Activated naive CD4-positive, alpha-beta T cell treated with anti-CD3 and anti-CD28 coated beads for 36 hours (primary cell): ENCODE measurements at regions not wholly inside any gene's neighbourhood (a gene's known extent, or its start where the extent isn't known, plus 50 kb on each side); places are given as distances from the start of the nearest gene placed in this dataset.

Experiments used
- CTCF ChIA-PET: fragments of 350-600 bp; sonication (Branson Sonifier 250); formaldehyde crosslinking; loops from one replicate; lab custom pipeline; 2021; ENCODE audit warnings: antibody characterized with exemption; lab: Charles Lee
- DNase-seq: peaks from one replicate; pipeline ENCODE4 v3.0.0-alpha.2; 2020
- H3K27ac Mint-ChIP-seq: one replicate; pipeline ENCODE4 v1.8.0; 2021; ENCODE audit warnings: mild to moderate bottlenecking, mixed read lengths
- H3K27me3 Mint-ChIP-seq: one replicate; pipeline ENCODE4 v1.8.0; 2021; ENCODE audit warnings: low read depth, mixed read lengths
- H3K36me3 Mint-ChIP-seq: one replicate; pipeline ENCODE4 v1.8.0; 2021; ENCODE audit warnings: low read depth, mixed read lengths
- H3K4me1 Mint-ChIP-seq: one replicate; pipeline ENCODE4 v1.8.0; 2021; ENCODE audit warnings: low read depth, mixed read lengths
- H3K4me3 Mint-ChIP-seq: one replicate; pipeline ENCODE4 v1.8.0; 2021; ENCODE audit warnings: mild to moderate bottlenecking, moderate library complexity, mixed read lengths
- H3K9me3 Mint-ChIP-seq: one replicate; pipeline ENCODE4 v1.8.0; 2021; ENCODE audit warnings: mixed read lengths
- intact Hi-C: fragments of 100-400 bp; cut with micrococcal nuclease; formaldehyde crosslinking; loops from one replicate; pipeline ENCODE4 v1.15.1; 2023

- CTCF ChIA-PET: no interaction called here
- H3K36me3 Mint-ChIP-seq: no peaks in the 10 kb centered on the region
- no peak overlapping the region for H3K4me3 Mint-ChIP-seq
- H3K9me3 Mint-ChIP-seq: peaks cover 1% of the 10 kb centered on the region
- no peaks in the 10 kb centered on the region for H3K27me3 Mint-ChIP-seq
- H3K4me1 Mint-ChIP-seq: no peaks in the 10 kb centered on the region
- intact Hi-C loops: no loop called here
- H3K27ac Mint-ChIP-seq: no peak overlapping the region
- no peak for DNase-seq
These were observed 449.9 kb upstream of the ANKRD30A start for GRCh38 chr10:36675458-36675880.

DNA sequence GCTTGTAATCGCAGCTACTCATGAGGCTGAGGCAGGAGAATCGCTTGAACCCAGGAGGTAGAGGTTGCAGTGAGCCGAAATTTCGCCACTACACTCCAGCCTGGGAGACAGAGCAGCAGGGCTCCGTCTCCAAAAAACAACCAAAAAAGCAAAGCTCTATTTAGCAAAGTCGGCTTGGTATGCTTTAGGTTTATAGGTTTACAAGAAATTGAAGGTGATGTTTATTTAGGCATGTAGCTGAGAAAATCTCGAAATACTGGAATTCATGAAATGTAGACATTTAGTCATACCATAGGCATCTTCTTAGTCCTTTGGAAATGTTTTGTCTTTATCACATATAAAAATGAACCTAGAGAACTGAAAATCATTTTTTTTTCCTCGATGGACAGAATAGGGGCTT lies 453.8 kb upstream of the ANKRD30A start:
- Mint-ChIP-seq H3K4me1 (no peaks in the 10 kb centered on the region), H3K36me3 (no peaks in the 10 kb centered on the region), H3K4me3 (no peak overlapping the region), H3K9me3 (peaks cover 5% of the 10 kb centered on the region), H3K27ac (no peak overlapping the region), H3K27me3 (no peaks in the 10 kb centered on the region)
- intact Hi-C loops: no loop called here
- CTCF ChIA-PET: no interaction called here
- no peak for DNase-seq

GRCh38 chr10:36670621-36671402 lies 454.6 kb upstream of the ANKRD30A start:
- CTCF ChIA-PET: no interaction called here
- no peak for DNase-seq
- Mint-ChIP-seq H3K4me3 (no peak overlapping the region), H3K4me1 (no peaks in the 10 kb centered on the region), H3K36me3 (no peaks in the 10 kb centered on the region), H3K27ac (no peak overlapping the region), H3K9me3 (peaks cover 3% of the 10 kb centered on the region), H3K27me3 (no peaks in the 10 kb centered on the region)
- intact Hi-C loops: no loop called here

GRCh38 chr10:36669615-36670352 lies 455.6 kb upstream of the ANKRD30A start:
- no peaks in the 10 kb centered on the region for H3K27me3 Mint-ChIP-seq
- CTCF ChIA-PET: interaction anchor here (0.6 kb wide), 1 partner anchor 1677 kb away, joined by 3 read pairs; no protein-coding TSS in a partner anchor
- peaks cover 3% of the 10 kb centered on the region for H3K9me3 Mint-ChIP-seq
- intact Hi-C loops: no loop called here
- no peaks in the 10 kb centered on the region for H3K4me1 Mint-ChIP-seq
- H3K27ac Mint-ChIP-seq: no peak overlapping the region
- no peak overlapping the region for H3K4me3 Mint-ChIP-seq
- no peak for DNase-seq
- no peaks in the 10 kb centered on the region for H3K36me3 Mint-ChIP-seq

DNA sequence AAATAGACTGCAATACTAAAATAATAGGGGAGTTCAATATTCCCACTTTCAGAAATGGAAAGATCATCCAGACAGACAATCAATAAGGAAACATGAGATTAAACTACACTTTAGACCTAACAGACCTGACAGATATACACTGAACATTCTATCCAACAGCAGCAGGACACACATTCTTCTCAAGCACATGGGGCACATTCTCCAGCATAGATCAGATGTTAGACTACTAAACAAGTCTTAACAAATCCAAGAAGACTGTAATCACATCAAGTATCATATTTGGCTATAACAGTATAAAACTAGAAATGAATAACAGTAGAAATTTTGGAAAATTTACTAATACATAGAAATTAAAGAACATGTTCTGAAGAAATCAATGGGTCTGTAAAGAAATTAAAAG lies 458.9 kb upstream of the ANKRD30A start:
- no peak overlapping the region for H3K4me3 Mint-ChIP-seq
- H3K27me3 Mint-ChIP-seq: no peaks in the 10 kb centered on the region
- peaks cover 6% of the 10 kb centered on the region for H3K9me3 Mint-ChIP-seq
- no peaks in the 10 kb centered on the region for H3K4me1 Mint-ChIP-seq
- CTCF ChIA-PET: no interaction called here
- no peaks in the 10 kb centered on the region for H3K36me3 Mint-ChIP-seq
- no peak overlapping the region for H3K27ac Mint-ChIP-seq
- DNase-seq: no peak
- intact Hi-C loops: no loop called here

- intact Hi-C loops: no loop called here
- no peak for DNase-seq
- no peak overlapping the region for H3K4me3 Mint-ChIP-seq
- no peaks in the 10 kb centered on the region for H3K36me3 Mint-ChIP-seq
- H3K27ac Mint-ChIP-seq: no peak overlapping the region
- CTCF ChIA-PET: no interaction called here
- peaks cover 4% of the 10 kb centered on the region for H3K9me3 Mint-ChIP-seq
- H3K27me3 Mint-ChIP-seq: no peaks in the 10 kb centered on the region
- H3K4me1 Mint-ChIP-seq: no peaks in the 10 kb centered on the region
These were observed 462.8 kb upstream of the ANKRD30A start for GRCh38 chr10:36662571-36662970.

- DNase-seq: no peak
- intact Hi-C loops: no loop called here
- Mint-ChIP-seq H3K4me1 (no peaks in the 10 kb centered on the region), H3K4me3 (no peak overlapping the region), H3K27me3 (no peaks in the 10 kb centered on the region), H3K9me3 (peaks cover 3% of the 10 kb centered on the region), H3K36me3 (no peaks in the 10 kb centered on the region), H3K27ac (no peak overlapping the region)
- CTCF ChIA-PET: no interaction called here
These were observed 475.1 kb upstream of the ANKRD30A start for GRCh38 chr10:36650274-36650673.

DNA sequence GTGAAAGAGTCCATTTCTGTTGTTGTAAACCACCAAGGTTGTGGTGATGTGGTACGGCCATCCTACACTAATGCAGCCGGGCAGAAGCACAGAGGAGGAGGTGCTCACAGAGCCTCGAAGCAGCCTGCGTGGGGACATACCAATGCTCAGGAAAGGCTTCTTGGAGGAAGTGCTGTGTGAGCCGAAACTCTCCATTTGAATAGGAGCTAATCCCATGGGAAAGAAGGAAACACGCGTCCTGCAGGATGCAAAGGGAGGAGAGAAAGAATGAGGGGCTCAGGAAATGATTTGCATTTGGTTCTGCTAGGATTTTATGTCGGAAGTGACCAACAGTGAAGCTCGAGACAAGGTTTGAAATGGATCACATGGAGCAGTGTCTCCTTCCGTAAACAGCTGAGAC lies 477.9 kb upstream of the ANKRD30A start:
- Mint-ChIP-seq H3K4me1 (no peaks in the 10 kb centered on the region), H3K9me3 (no peaks in the 10 kb centered on the region), H3K27ac (no peak overlapping the region), H3K27me3 (no peaks in the 10 kb centered on the region), H3K36me3 (no peaks in the 10 kb centered on the region), H3K4me3 (no peak overlapping the region)
- CTCF ChIA-PET: no interaction called here
- DNase-seq: no peak
- intact Hi-C loops: no loop called here

DNA sequence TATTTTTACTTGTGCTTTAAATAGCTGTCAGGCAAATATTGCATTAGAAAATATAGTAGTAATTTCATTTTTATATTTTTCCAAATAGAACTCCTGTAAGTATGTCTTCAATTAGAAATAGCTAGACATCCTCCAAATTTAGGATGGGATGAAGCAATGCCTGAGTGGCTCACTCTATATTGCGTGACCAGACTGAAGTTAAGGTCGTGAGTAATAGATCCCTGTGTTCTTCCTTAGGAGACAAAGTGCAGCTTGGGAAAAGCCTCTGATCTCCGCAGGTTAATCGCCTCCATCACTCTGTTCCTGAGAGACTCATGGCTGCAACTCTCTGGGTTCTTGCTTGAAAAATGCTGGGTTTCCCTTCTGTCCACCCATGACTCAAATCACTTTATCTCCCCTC lies 484.8 kb upstream of the ANKRD30A start:
- CTCF ChIA-PET: no interaction called here
- intact Hi-C loops: no loop called here
- no peaks in the 10 kb centered on the region for H3K4me1 Mint-ChIP-seq

DNA sequence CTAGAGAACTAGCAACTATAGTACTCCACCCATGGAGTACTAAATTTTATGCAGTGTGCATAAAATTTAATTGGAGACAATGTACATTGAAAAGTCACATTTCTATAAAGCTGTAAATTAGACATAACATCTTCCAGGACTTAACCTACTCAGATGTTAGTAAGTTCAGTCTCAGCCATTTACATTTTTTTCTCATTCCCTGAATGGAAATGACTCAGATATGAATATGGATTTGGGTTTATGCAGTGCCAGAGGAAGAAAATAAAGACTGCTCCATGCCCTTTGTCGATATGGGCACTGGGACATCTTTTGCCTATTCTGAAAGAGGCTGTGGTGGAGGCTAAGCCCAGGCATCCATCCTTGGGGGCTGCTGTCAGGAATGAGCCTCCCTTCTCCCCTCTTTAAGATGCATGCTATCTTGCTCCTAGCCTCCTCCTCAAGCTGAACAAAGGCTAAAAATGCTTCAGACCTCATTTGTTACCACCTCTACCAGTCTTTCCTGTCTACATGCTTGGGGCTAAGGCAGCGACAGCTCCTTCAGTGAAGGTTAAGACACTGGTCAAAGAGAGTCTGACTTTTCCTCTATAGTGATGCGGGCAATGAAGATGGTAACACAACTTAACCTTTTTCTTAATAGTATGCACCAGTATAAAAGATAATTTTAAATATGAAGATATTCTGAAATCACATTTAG lies 486.8 kb upstream of the ANKRD30A start:
- CTCF ChIA-PET: no interaction called here

More for the DNA sequence above, 484.8 kb upstream of the ANKRD30A start:
- Mint-ChIP-seq H3K9me3 (peaks cover 9% of the 10 kb centered on the region), H3K4me3 (no peak overlapping the region), H3K27ac (no peak overlapping the region), H3K27me3 (no peaks in the 10 kb centered on the region), H3K36me3 (no peaks in the 10 kb centered on the region)
- DNase-seq: no peak

GRCh38 chr10:36636879-36637278 lies 488.5 kb upstream of the ANKRD30A start:
- Mint-ChIP-seq H3K27ac (no peak overlapping the region), H3K4me1 (no peaks in the 10 kb centered on the region), H3K9me3 (peaks cover 13% of the 10 kb centered on the region), H3K36me3 (no peaks in the 10 kb centered on the region), H3K27me3 (no peaks in the 10 kb centered on the region), H3K4me3 (no peak overlapping the region)
- intact Hi-C loops: no loop called here
- CTCF ChIA-PET: interaction anchor here (0.6 kb wide), 1 partner anchor 46 kb away, joined by 3 read pairs; no protein-coding TSS in a partner anchor
- DNase-seq: no peak

More for the DNA sequence above, 486.8 kb upstream of the ANKRD30A start:
- Mint-ChIP-seq H3K27ac (no peak overlapping the region), H3K4me1 (no peaks in the 10 kb centered on the region), H3K9me3 (peaks cover 9% of the 10 kb centered on the region), H3K36me3 (no peaks in the 10 kb centered on the region), H3K27me3 (no peaks in the 10 kb centered on the region), H3K4me3 (no peak overlapping the region)
- no peak for DNase-seq
- intact Hi-C loops: no loop called here

DNA sequence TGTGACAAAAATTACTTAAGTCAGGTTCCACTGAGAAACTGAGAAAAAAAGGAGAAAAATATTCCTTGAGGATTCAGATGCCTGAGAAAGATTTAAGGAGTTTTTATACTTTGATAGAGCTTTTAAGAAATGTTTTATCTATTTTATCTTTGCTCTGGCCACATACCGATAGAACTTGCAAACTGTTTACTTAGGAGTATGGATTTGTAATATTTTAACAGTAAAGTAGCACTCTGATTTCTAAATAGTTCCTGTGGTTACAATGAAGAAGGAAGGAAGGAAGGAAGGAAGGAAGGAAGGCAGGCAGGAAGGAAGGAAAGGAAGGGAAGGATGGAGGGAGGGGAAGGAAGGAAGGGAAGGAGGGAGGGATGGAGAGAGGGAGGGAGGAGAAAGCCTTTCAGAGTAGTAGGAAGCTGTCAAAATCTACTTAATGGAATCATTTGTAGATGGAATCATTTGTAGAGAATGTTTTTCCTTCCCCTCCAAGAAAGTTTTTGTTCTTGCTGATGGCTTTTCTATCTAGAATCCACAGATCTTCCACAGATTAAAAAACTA lies 489.0 kb upstream of the ANKRD30A start:
- no peak for DNase-seq
- H3K4me3 Mint-ChIP-seq: no peak overlapping the region
- H3K27ac Mint-ChIP-seq: no peak overlapping the region
- H3K27me3 Mint-ChIP-seq: no peaks in the 10 kb centered on the region
- H3K4me1 Mint-ChIP-seq: no peaks in the 10 kb centered on the region
- intact Hi-C loops: no loop called here
- H3K9me3 Mint-ChIP-seq: peaks cover 14% of the 10 kb centered on the region
- H3K36me3 Mint-ChIP-seq: no peaks in the 10 kb centered on the region
- CTCF ChIA-PET: interaction anchor here (0.6 kb wide), 1 partner anchor 46 kb away, joined by 3 read pairs; no protein-coding TSS in a partner anchor
